ENCODE measurements at regions not wholly inside any gene's neighbourhood (a gene's known extent, or its start where the extent isn't known, plus 50 kb on each side); places are given as distances from the start of the nearest gene placed in this dataset.

GRCh38 chr9:1575939-1576338 lies 439.2 kb upstream of the SMARCA2 start:
- Mint-ChIP-seq H3K4me3 (ENCODE audit: unreplicated experiment) (no peak overlapping the region), H3K9me3 (ENCODE audit: unreplicated experiment) (peaks cover 20% of the 10 kb centered on the region), H3K27ac (ENCODE audit: unreplicated experiment) (no peak overlapping the region), H3K4me1 (ENCODE audit: unreplicated experiment) (no peaks in the 10 kb centered on the region), H3K36me3 (ENCODE audit: unreplicated experiment) (no peaks in the 10 kb centered on the region), H3K27me3 (ENCODE audit: unreplicated experiment) (no peaks in the 10 kb centered on the region)
- no peak for TF ChIP-seq CTCF (IDR thresholded peaks at IDR 0.05)
- DNase-seq (ENCODE audit: extremely low spot score, unreplicated experiment) = no peak

GRCh38 chr9:1580215-1580614 lies 434.9 kb upstream of the SMARCA2 start:
- Mint-ChIP-seq H3K27me3 (ENCODE audit: unreplicated experiment) (no peaks in the 10 kb centered on the region), H3K9me3 (ENCODE audit: unreplicated experiment) (peaks cover 23% of the 10 kb centered on the region), H3K4me3 (ENCODE audit: unreplicated experiment) (no peak overlapping the region), H3K36me3 (ENCODE audit: unreplicated experiment) (no peaks in the 10 kb centered on the region), H3K4me1 (ENCODE audit: unreplicated experiment) (no peaks in the 10 kb centered on the region), H3K27ac (ENCODE audit: unreplicated experiment) (no peak overlapping the region)
- DNase-seq (ENCODE audit: extremely low spot score, unreplicated experiment) = no peak
- no peak for TF ChIP-seq CTCF (IDR thresholded peaks at IDR 0.05)

- Mint-ChIP-seq H3K4me1 (ENCODE audit: unreplicated experiment) (no peaks in the 10 kb centered on the region), H3K27me3 (ENCODE audit: unreplicated experiment) (no peaks in the 10 kb centered on the region), H3K27ac (ENCODE audit: unreplicated experiment) (no peak overlapping the region), H3K9me3 (ENCODE audit: unreplicated experiment) (peaks cover 19% of the 10 kb centered on the region), H3K4me3 (ENCODE audit: unreplicated experiment) (no peak overlapping the region), H3K36me3 (ENCODE audit: unreplicated experiment) (no peaks in the 10 kb centered on the region)
- no peak for DNase-seq (ENCODE audit: extremely low spot score, unreplicated experiment)
- no peak for TF ChIP-seq CTCF (IDR thresholded peaks at IDR 0.05)
Measured at GRCh38 chr9:1581926-1582325, 433.2 kb upstream of the SMARCA2 start.

GRCh38 chr9:1591310-1591709 lies 423.8 kb upstream of the SMARCA2 start:
- H3K4me3 Mint-ChIP-seq (ENCODE audit: unreplicated experiment) = no peak overlapping the region
- H3K27me3 Mint-ChIP-seq (ENCODE audit: unreplicated experiment) = no peaks in the 10 kb centered on the region
- TF ChIP-seq CTCF (IDR thresholded peaks at IDR 0.05) = no peak
- H3K4me1 Mint-ChIP-seq (ENCODE audit: unreplicated experiment) = no peaks in the 10 kb centered on the region
- no peak overlapping the region for H3K27ac Mint-ChIP-seq (ENCODE audit: unreplicated experiment)
- no peaks in the 10 kb centered on the region for H3K36me3 Mint-ChIP-seq (ENCODE audit: unreplicated experiment)
- no peak for DNase-seq (ENCODE audit: extremely low spot score, unreplicated experiment)
- H3K9me3 Mint-ChIP-seq (ENCODE audit: unreplicated experiment) = peaks cover 22% of the 10 kb centered on the region

- Mint-ChIP-seq H3K4me3 (ENCODE audit: unreplicated experiment) (no peak overlapping the region), H3K27ac (ENCODE audit: unreplicated experiment) (no peak overlapping the region), H3K9me3 (ENCODE audit: unreplicated experiment) (peaks cover 4% of the 10 kb centered on the region), H3K36me3 (ENCODE audit: unreplicated experiment) (no peaks in the 10 kb centered on the region), H3K27me3 (ENCODE audit: unreplicated experiment) (no peaks in the 10 kb centered on the region), H3K4me1 (ENCODE audit: unreplicated experiment) (no peaks in the 10 kb centered on the region)
- no peak for DNase-seq (ENCODE audit: extremely low spot score, unreplicated experiment)
- TF ChIP-seq CTCF (IDR thresholded peaks at IDR 0.05) = no peak
Measured at GRCh38 chr9:1598270-1598669, 416.9 kb upstream of the SMARCA2 start.

Data from osteocyte (in vitro differentiated cells).